BLaER1 (cell line): ENCODE measurements at regions not wholly inside any gene's neighbourhood (a gene's known extent, or its start where the extent isn't known, plus 50 kb on each side); places are given as distances from the start of the nearest gene placed in this dataset.
"Not testable (repeated sequence)": the region's sequence is repeated elsewhere in the genome, so short reads cannot be mapped to it uniquely, and the experiment has no call there.

Experiments
- H3K27ac ChIP-seq: shearing (Covaris generic); formaldehyde crosslinking; 2 replicates; pipeline ENCODE4 v1.8.1; 2022
- H3K27me3 ChIP-seq: shearing (Covaris generic); formaldehyde crosslinking; 2 replicates; pipeline ENCODE4 v1.8.1; 2022
- H3K36me3 ChIP-seq: shearing (Covaris generic); formaldehyde crosslinking; 2 replicates; pipeline ENCODE4 v1.8.1; 2022
- H3K4me1 ChIP-seq: shearing (Covaris generic); formaldehyde crosslinking; 2 replicates; pipeline ENCODE4 v1.8.1; 2022
- H3K4me2 ChIP-seq: shearing (Covaris generic); formaldehyde crosslinking; 2 replicates; pipeline ENCODE4 v1.8.1; 2022
- H3K4me3 ChIP-seq: shearing (Covaris generic); formaldehyde crosslinking; 2 replicates; pipeline ENCODE4 v1.8.1; 2022
- H3K9ac ChIP-seq: shearing (Covaris generic); formaldehyde crosslinking; 2 replicates; pipeline ENCODE4 v1.8.1; 2022
- H3K9me3 ChIP-seq: shearing (Covaris generic); formaldehyde crosslinking; 2 replicates; pipeline ENCODE4 v1.8.1; 2022
- H4K20me1 ChIP-seq: shearing (Covaris generic); formaldehyde crosslinking; 2 replicates; pipeline ENCODE4 v1.8.1; 2022

DNA sequence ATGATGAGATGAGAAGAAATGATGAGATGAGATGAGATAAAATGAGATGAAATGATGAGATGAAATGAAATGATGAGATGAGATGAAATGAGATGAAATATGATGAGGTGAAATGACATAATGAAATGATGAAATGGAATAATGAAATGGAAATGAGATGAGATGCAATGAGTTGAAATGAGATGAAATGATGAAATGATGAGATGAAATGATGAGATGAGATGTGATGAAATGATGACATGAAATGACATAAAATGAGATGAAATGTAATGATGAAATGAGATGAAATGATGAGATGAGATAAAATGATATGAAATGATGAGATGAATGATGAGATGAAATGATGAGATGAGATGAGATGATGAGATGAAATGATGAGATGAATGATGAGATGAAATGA lies 338.6 kb upstream of the PLGLB1 start:
- H3K27me3 ChIP-seq, H3K36me3 ChIP-seq, H3K4me3 ChIP-seq, H3K4me1 ChIP-seq, H3K27ac ChIP-seq, H4K20me1 ChIP-seq, H3K9me3 ChIP-seq, H3K9ac ChIP-seq, H3K4me2 ChIP-seq: not testable (repeated sequence)

- not testable (repeated sequence) for H3K27ac ChIP-seq, H3K9me3 ChIP-seq, H3K4me3 ChIP-seq, H3K27me3 ChIP-seq, H3K9ac ChIP-seq, H3K4me1 ChIP-seq, H3K4me2 ChIP-seq, H4K20me1 ChIP-seq, H3K36me3 ChIP-seq
These were observed 339.3 kb upstream of the PLGLB1 start for GRCh38 chr2:87360927-87361326.

GRCh38 chr2:87361805-87362204 lies 340.2 kb upstream of the PLGLB1 start:
- H3K27me3 ChIP-seq, H3K36me3 ChIP-seq, H3K4me1 ChIP-seq, H3K4me3 ChIP-seq, H4K20me1 ChIP-seq, H3K9ac ChIP-seq, H3K27ac ChIP-seq, H3K9me3 ChIP-seq, H3K4me2 ChIP-seq: not testable (repeated sequence)

- H3K4me3 ChIP-seq, H4K20me1 ChIP-seq, H3K4me1 ChIP-seq: not testable (repeated sequence)
These were observed 342.7 kb upstream of the PLGLB1 start for GRCh38 chr2:87364379-87364778.

DNA sequence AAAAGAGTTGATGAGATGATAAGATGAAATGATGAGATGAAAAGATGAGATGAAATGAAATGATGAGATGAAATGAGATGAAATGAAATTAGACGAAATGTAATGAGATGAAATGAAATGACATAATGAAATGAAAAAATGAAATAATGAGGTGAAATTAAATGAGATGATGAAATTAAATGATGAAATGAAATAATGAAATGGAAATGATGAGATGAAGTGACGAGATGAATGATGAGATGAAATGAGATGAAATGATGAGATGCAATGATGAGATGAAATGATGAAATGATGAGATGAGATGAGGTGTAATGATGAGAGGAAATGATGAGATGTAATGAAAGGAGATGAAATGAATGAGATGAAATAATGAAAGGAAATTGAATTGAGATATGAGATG lies 343.4 kb upstream of the PLGLB1 start:
- not testable (repeated sequence) for H3K27ac ChIP-seq, H4K20me1 ChIP-seq, H3K4me2 ChIP-seq, H3K4me1 ChIP-seq, H3K9me3 ChIP-seq, H3K36me3 ChIP-seq, H3K27me3 ChIP-seq, H3K9ac ChIP-seq, H3K4me3 ChIP-seq

More at GRCh38 chr2:87364379-87364778, 342.7 kb upstream of the PLGLB1 start:
- H3K4me2 ChIP-seq, H3K27me3 ChIP-seq, H3K9ac ChIP-seq, H3K27ac ChIP-seq, H3K36me3 ChIP-seq, H3K9me3 ChIP-seq: not testable (repeated sequence)

GRCh38 chr2:87386063-87386560 lies 361.8 kb upstream of the PLGLB2 start:
- not testable (repeated sequence) for H3K4me3 ChIP-seq, H3K9ac ChIP-seq, H3K9me3 ChIP-seq, H3K36me3 ChIP-seq, H3K4me1 ChIP-seq, H3K27ac ChIP-seq, H4K20me1 ChIP-seq, H3K27me3 ChIP-seq, H3K4me2 ChIP-seq

DNA sequence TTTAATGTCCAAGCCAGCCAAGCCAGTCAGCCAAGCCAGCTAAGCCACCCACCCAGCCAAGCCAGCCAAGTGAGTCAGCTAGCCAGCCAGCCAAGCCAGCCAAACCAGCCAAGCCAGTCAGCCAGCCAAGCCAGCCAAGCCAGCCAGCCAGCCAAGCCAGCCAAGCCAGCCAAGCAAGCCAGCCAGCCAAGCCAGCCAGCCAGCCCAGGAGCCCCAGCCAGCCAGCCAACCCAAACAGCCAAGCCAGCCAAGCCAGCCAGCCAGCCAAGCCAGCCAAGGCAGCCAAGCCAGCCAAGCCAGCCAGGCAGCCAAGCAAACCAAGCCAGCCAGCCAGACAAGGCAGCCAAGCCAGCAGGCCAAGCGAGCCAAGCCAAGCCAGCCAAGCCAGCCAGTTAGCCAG lies 352.1 kb upstream of the PLGLB2 start:
- H3K4me2 ChIP-seq, H3K9ac ChIP-seq, H3K4me1 ChIP-seq, H3K4me3 ChIP-seq, H3K27me3 ChIP-seq, H3K36me3 ChIP-seq, H3K27ac ChIP-seq, H4K20me1 ChIP-seq: not testable (repeated sequence)
- peaks cover 13% of the 10 kb centered on the region for H3K9me3 ChIP-seq

DNA sequence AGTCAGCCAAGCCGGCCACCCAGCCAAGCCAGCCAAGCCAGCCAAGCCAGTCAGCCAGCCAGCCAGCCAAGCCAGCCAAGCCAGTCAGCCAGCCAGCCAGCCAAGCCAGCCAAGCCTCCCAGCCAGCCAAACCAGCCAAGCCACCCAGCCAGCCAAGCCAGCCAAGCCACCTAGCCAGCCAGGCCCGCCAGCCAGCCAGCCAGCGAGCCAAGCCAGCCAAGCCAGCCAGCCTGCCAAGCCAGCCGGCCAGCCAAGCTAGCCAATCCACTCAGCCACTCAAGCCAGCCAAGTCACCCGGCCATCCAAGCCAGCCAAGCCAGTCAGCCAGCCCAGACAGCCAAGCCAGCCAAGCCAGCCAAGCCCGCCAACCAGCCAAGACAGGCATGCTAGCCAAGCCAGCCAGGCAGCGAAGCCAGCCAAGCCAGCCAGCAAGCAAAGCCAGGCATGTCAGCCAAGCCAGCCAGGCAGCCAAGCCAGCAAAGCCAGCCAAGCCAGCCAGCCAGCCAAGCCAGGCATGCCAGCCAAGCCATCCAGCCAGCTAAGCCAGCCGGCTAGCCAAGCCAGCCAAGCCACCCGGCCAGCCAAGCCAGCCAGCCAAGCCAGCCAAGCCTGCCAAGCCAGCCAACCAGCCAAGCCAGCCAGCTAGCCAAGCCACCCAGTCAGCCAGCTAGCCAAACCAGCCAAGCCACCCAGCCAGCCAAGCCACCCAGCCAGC lies 351.2 kb upstream of the PLGLB2 start:
- H3K27ac ChIP-seq, H3K36me3 ChIP-seq, H3K4me1 ChIP-seq, H3K27me3 ChIP-seq, H3K9ac ChIP-seq, H4K20me1 ChIP-seq, H3K4me2 ChIP-seq, H3K4me3 ChIP-seq: not testable (repeated sequence)
- peaks cover 13% of the 10 kb centered on the region for H3K9me3 ChIP-seq

- not testable (repeated sequence) for H3K27ac ChIP-seq, H3K36me3 ChIP-seq, H3K4me3 ChIP-seq
These were observed 350.4 kb upstream of the PLGLB2 start for GRCh38 chr2:87397276-87398065.

DNA sequence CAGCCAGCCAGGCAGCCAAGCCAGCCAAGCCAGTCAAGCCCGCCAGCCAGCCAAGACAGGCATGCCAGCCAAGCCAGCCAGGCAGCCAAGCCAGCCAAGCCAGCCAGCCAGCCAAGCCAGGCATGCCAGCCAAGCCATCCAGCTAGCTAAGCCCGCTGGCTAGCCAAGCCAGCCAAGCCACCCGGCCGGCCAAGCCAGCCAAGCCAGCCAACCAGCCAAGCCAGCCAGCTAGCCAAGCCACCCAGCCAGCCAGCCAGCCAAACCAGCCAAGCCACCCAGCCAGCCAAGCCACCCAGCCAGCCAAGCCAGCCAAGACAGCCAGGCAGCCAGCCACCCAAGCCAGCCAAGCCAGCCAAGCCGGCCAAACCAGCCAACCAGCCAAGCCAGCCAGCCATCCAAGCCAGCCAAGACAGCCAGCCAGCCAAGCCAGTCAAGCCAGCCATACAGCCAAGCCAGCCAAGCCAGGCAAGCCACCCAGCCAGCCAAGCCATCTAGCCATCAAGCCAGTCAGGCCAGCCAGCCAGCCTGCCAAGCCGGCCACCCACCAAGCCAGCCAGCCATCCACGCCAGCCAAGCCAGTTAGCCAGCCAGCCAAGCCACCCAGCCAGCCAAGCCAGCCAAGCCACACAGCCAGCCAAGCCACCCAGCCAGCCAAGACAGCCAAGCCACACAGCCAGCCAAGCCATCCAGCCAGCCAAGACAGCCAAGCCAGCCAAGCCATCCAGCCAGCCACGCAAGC lies 349.2 kb upstream of the PLGLB2 start:
- not testable (repeated sequence) for H3K27me3 ChIP-seq, H3K4me2 ChIP-seq, H3K4me1 ChIP-seq, H3K4me3 ChIP-seq, H3K9ac ChIP-seq, H3K27ac ChIP-seq, H3K36me3 ChIP-seq, H4K20me1 ChIP-seq
- H3K9me3 ChIP-seq, result peaks cover 13% of the 10 kb centered on the region

More at GRCh38 chr2:87397276-87398065, 350.4 kb upstream of the PLGLB2 start:
- not testable (repeated sequence) for H3K4me2 ChIP-seq, H4K20me1 ChIP-seq, H3K4me1 ChIP-seq, H3K27me3 ChIP-seq, H3K9ac ChIP-seq
- peaks cover 13% of the 10 kb centered on the region for H3K9me3 ChIP-seq
